SK-N-SH (cell line): ENCODE measurements at regions not wholly inside any gene's neighbourhood (a gene's known extent, or its start where the extent isn't known, plus 50 kb on each side); places are given as distances from the start of the nearest gene placed in this dataset.

Source experiments
- CTCF ChIA-PET: fragments of 300-600, 350-600 bp; formaldehyde crosslinking; extraction: SDS; loops from one replicate; lab custom pipeline; 2021; lab: Yijun Ruan, JAX
- POLR2A ChIA-PET: fragments of 350-600 bp; sonication (Branson Sonifier 250); formaldehyde crosslinking; extraction: SDS; loops from one replicate; lab custom pipeline; 2020; ENCODE audit warnings: antibody characterized with exemption, inconsistent platforms; lab: Yijun Ruan, JAX
- DNase-seq: peaks from one replicate; pipeline ENCODE4 v3.0.0; 2012
- H2AFZ ChIP-seq: fragments of 200-600 bp; sonication (generic); 2 replicates; pipeline ENCODE4 v1.8.1; 2016; ENCODE audit warnings: antibody characterized with exemption, mild to moderate bottlenecking, low read depth
- H3F3A ChIP-seq: fragments of 200-600 bp; sonication (generic); replicated peaks from 2 replicates; pipeline ENCODE3; 2016; ENCODE audit warnings: antibody characterized with exemption, mild to moderate bottlenecking; ENCODE audit not compliant: insufficient read depth
- H3K27ac ChIP-seq, 2 experiments: fragments of 200-500 bp in 1 of 2; fragments of 200-600 bp in 1 of 2; sonication (Bioruptor generic) in 1 of 2; sonication (generic), shearing (Covaris generic) in 1 of 2; 2 replicates each; pipeline versions ENCODE4 v1.5.1 to v1.6.1; 2014 to 2016; ENCODE audit warnings: low read depth in 2 of 2, inconsistent platforms in 1 of 2, low read length in 1 of 2, mild to moderate bottlenecking in 1 of 2, mixed read lengths in 1 of 2
- H3K27me3 ChIP-seq: fragments of 200-600 bp; sonication (generic), shearing (Covaris generic); 2 replicates; pipeline ENCODE4 v1.6.1; 2016; ENCODE audit warnings: mixed run types; ENCODE audit not compliant: insufficient read depth
- H3K36me3 ChIP-seq, 2 experiments: fragments of 200-500 bp in 1 of 2; fragments of 200-600 bp in 1 of 2; sonication (Bioruptor generic) in 1 of 2; sonication (generic) in 1 of 2; replicated peaks in 1 of 2; 2 replicates each; pipeline versions ENCODE3 to v1.5.1; 2014 to 2016; ENCODE audit warnings: low read length in 1 of 2, mild to moderate bottlenecking in 1 of 2; ENCODE audit not compliant: insufficient read depth in 2 of 2, control insufficient read depth in 1 of 2
- H3K4me1 ChIP-seq, 2 experiments: fragments of 200-500 bp in 1 of 2; fragments of 200-600 bp in 1 of 2; sonication (Bioruptor generic) in 1 of 2; sonication (generic), shearing (Covaris generic) in 1 of 2; 2 replicates each; pipeline versions ENCODE4 v1.5.1 to v1.6.1; 2014 to 2016; ENCODE audit warnings: low read depth in 1 of 2, low read length in 1 of 2, mixed run types in 1 of 2; ENCODE audit not compliant: insufficient read depth in 2 of 2, control insufficient read depth in 1 of 2
- H3K4me2 ChIP-seq: fragments of 200-600 bp; sonication (generic), shearing (Covaris generic); 2 replicates; pipeline ENCODE4 v1.6.1; 2017; ENCODE audit warnings: mixed run types
- H3K4me3 ChIP-seq, 2 experiments: fragments of 200-500 bp in 1 of 2; fragments of 200-600 bp in 1 of 2; sonication (Bioruptor generic) in 1 of 2; sonication (generic), shearing (Covaris generic) in 1 of 2; 2 replicates each; pipeline versions ENCODE4 v1.5.1 to v1.8.1; 2014 to 2016; ENCODE audit warnings: low read depth in 2 of 2, inconsistent platforms in 1 of 2, low read length in 1 of 2, mild to moderate bottlenecking in 1 of 2, mixed read lengths in 1 of 2, moderate library complexity in 1 of 2
- H3K79me2 ChIP-seq: fragments of 200-600 bp; sonication (generic); 2 replicates; pipeline ENCODE4 v1.8.1; 2017; ENCODE audit warnings: mild to moderate bottlenecking; ENCODE audit not compliant: insufficient read depth
- H3K9ac ChIP-seq: fragments of 200-600 bp; sonication (generic); 2 replicates; pipeline ENCODE4 v1.6.1; 2017; ENCODE audit warnings: mixed run types
- H3K9me2 ChIP-seq: fragments of 200-600 bp; sonication (generic); 2 replicates; pipeline ENCODE4 v1.6.1; 2017; ENCODE audit warnings: mixed run types
- H3K9me3 ChIP-seq: fragments of 200-600 bp; sonication (generic); 2 replicates; pipeline ENCODE4 v1.6.1; 2017; ENCODE audit warnings: mixed run types, mild to moderate bottlenecking, moderate library complexity
- H4K20me1 ChIP-seq: fragments of 200-600 bp; sonication (generic); 2 replicates; pipeline ENCODE4 v1.6.1; 2017; ENCODE audit warnings: mild to moderate bottlenecking, mixed run types; ENCODE audit not compliant: insufficient read depth
- EZH2phosphoT487 ChIP-seq: fragments of 200-600 bp; sonication (generic); IDR thresholded peaks from 2 replicates; pipeline ENCODE4 v1.6.1; 2017; ENCODE audit warnings: low read depth, mixed run types, mild to moderate bottlenecking, antibody characterized with exemption, moderate library complexity, borderline replicate concordance
- FOSL2 ChIP-seq: IDR thresholded peaks from 2 replicates; pipeline ENCODE4 v1.4.0; 2012; ENCODE audit warnings: low read depth, mild to moderate bottlenecking, moderate library complexity, borderline replicate concordance
- GATA2 ChIP-seq: sonication (generic); formaldehyde crosslinking; IDR thresholded peaks from 2 replicates; pipeline ENCODE4 v1.5.0; 2020; ENCODE audit warnings: mild to moderate bottlenecking, missing genetic modification reagents
- MXI1 ChIP-seq: IDR thresholded peaks from 2 replicates; pipeline ENCODE4 v1.6.1; 2012; ENCODE audit warnings: mild to moderate bottlenecking, low read depth, low read length, improper control_type of control experiment
- RAD21 ChIP-seq: IDR thresholded peaks from 2 replicates; pipeline ENCODE4 v1.6.1; 2012; ENCODE audit warnings: mild to moderate bottlenecking, low read length
- SIN3A ChIP-seq: IDR thresholded peaks from 2 replicates; pipeline ENCODE4 v1.6.1; 2012; ENCODE audit warnings: low read depth, mild to moderate bottlenecking, low read length, moderate library complexity, borderline replicate concordance
- SMC3 ChIP-seq: IDR thresholded peaks from 2 replicates; pipeline ENCODE4 v1.6.1; 2012; ENCODE audit warnings: low read depth, low read length, improper control_type of control experiment
- TCF12 ChIP-seq: IDR thresholded peaks from 2 replicates; pipeline ENCODE4 v1.4.0; 2012
- TEAD4 ChIP-seq: IDR thresholded peaks from 2 replicates; pipeline ENCODE4 v1.4.0; 2012; ENCODE audit warnings: mild to moderate bottlenecking, borderline replicate concordance; ENCODE audit not compliant: insufficient read depth
- YY1 ChIP-seq: IDR thresholded peaks from 2 replicates; pipeline ENCODE4 v1.4.0; 2012; ENCODE audit warnings: low read depth, mild to moderate bottlenecking
- ZBTB33 ChIP-seq: IDR thresholded peaks from 2 replicates; pipeline ENCODE4 v1.4.0; 2012; ENCODE audit warnings: low read depth, borderline replicate concordance
- WGBS: methylation state at CpG from one replicate; pipeline ENCODE4 v1.1.6; 2017; ENCODE audit warnings: low lambda C conversion rate; 5-methylcytosine and 5-hydroxymethylcytosine counted together
- TF ChIP-seq, protein P1 (sequence below): fragments of 150-350 bp; IDR thresholded peaks from 2 replicates; pipeline ENCODE4 v1.6.1; 2016; ENCODE audit warnings: mild to moderate bottlenecking, low read depth, low read length
- TF ChIP-seq, protein P2 (sequence below): IDR thresholded peaks from 2 replicates; pipeline ENCODE4 v1.4.0; 2012; ENCODE audit warnings: low read depth

DNA sequence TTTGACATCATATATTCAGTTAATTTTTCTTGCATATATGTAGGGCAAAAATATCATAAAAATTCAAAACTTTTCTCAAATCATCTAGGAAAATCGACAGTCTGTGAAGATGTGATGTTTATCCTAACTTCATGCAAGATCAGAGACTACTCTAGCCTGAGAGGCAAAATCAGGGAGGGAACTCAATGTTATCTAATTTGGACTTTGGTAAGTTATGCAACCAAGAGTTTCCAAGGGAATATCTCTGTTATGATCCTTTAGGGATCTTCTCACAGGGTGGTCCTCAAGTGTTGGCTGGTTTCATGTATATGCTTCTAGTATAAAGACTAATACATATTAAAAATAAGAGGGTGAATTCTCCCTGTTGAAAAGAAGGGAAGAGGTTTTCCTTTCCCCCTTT is 723.9 kb downstream of the KHDRBS2 start (continued):
- TF ChIP-seq EZH2phosphoT487 (no peak), MXI1 (no peak)

DNA sequence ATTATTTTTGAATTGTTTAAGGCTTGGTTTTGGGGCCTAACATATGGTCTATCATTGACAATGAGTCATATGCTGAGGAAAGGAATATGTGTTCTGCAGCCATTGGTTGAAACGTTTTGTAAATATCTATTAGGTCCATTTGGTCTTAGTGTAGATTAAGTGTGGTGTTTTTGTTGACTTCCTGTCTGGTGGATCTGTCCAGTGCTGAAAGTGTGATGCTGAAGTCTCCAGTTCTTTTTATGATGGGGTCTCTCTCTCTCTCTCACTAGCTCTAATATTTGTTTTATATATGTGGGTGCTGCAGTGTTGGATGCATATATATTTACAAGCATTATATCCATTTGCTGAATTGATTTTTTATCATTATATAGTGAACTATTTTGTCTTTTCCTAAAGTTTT is 727.2 kb downstream of the KHDRBS2 start:
- WGBS: 0% methylated on average over 1 of the region's 1 CpG

GRCh38 chr6:61555993-61556392 is 730.0 kb downstream of the KHDRBS2 start:
- Histone ChIP-seq H2AFZ (no peak overlapping the region), H3K9me3 (no peaks in the 10 kb centered on the region), H3K27me3 (no peaks in the 10 kb centered on the region), H3K9ac (no peak overlapping the region), H3K4me3 (no peak overlapping the region)
- TF ChIP-seq YY1 (no peak), SIN3A (no peak)
- TF ChIP-seq, all 33 proteins: peak for 0
- POLR2A ChIA-PET: no interaction called here
- CTCF ChIA-PET: no interaction called here
- Histone ChIP-seq H3K4me1 (no peaks in the 10 kb centered on the region), H3K9me2 (no peaks in the 10 kb centered on the region), H3K79me2 (no peaks in the 10 kb centered on the region), H3F3A (no peaks in the 10 kb centered on the region), H3K27ac (no peak overlapping the region), H4K20me1 (no peaks in the 10 kb centered on the region), H3K4me2 (no peak overlapping the region), H3K36me3 (no peaks in the 10 kb centered on the region)
- 8% methylated on average over 6 of the region's 6 CpGs for WGBS
- DNase-seq: no peak

More for the DNA sequence above, 727.2 kb downstream of the KHDRBS2 start:
- Histone ChIP-seq H3K4me1 (no peaks in the 10 kb centered on the region), H3K9ac (no peak overlapping the region), H3K9me2 (no peaks in the 10 kb centered on the region; the same call in 1 of the 2 replicates), H3K27ac (no peak overlapping the region), H3F3A (no peaks in the 10 kb centered on the region), H3K79me2 (no peaks in the 10 kb centered on the region), H3K27me3 (no peaks in the 10 kb centered on the region), H3K36me3 (no peaks in the 10 kb centered on the region), H3K9me3 (no peaks in the 10 kb centered on the region), H2AFZ (no peak overlapping the region), H3K4me2 (no peak overlapping the region), H4K20me1 (no peaks in the 10 kb centered on the region), H3K4me3 (no peak overlapping the region)
- ChIA-PET POLR2A (no interaction called here), CTCF (interaction anchor here (0.7 kb wide), 1 partner anchor 39 kb away, joined by 3 read pairs; no protein-coding TSS in a partner anchor)
- DNase-seq: no peak
- TF ChIP-seq TCF12 (no peak), EZH2phosphoT487 (no peak), FOSL2 (no peak), RAD21 (no peak), TEAD4 (no peak), ZBTB33 (no peak), GATA2 (CRISPR knock-in tag) (no peak), SIN3A (no peak), SMC3 (no peak)
- TF ChIP-seq, protein P1, sequence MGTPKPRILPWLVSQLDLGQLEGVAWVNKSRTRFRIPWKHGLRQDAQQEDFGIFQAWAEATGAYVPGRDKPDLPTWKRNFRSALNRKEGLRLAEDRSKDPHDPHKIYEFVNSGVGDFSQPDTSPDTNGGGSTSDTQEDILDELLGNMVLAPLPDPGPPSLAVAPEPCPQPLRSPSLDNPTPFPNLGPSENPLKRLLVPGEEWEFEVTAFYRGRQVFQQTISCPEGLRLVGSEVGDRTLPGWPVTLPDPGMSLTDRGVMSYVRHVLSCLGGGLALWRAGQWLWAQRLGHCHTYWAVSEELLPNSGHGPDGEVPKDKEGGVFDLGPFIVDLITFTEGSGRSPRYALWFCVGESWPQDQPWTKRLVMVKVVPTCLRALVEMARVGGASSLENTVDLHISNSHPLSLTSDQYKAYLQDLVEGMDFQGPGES: no peak
- TF ChIP-seq, protein P2, sequence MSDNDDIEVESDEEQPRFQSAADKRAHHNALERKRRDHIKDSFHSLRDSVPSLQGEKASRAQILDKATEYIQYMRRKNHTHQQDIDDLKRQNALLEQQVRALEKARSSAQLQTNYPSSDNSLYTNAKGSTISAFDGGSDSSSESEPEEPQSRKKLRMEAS: no peak
